ENCODE measurements at regions not wholly inside any gene's neighbourhood (a gene's known extent, or its start where the extent isn't known, plus 50 kb on each side); places are given as distances from the start of the nearest gene placed in this dataset.

GRCh38 chr2:57622009-57622408 lies 424.6 kb upstream of the VRK2 start:
- Histone ChIP-seq H3K4me1 (no peaks in the 10 kb centered on the region), H3K36me3 (no peaks in the 10 kb centered on the region), H3K27ac (no peak overlapping the region), H3K27me3 (no peaks in the 10 kb centered on the region), H3K4me3 (no peak overlapping the region), H3K9me3 (no peaks in the 10 kb centered on the region)
- intact Hi-C loops (cut with DNase I; ENCODE audit: low total_unique reads), result no loop called here
- no peak for DNase-seq
- no peak for TF ChIP-seq CTCF (IDR thresholded peaks at IDR 0.05)

GRCh38 chr2:57656198-57656597 lies 390.4 kb upstream of the VRK2 start:
- H3K36me3 ChIP-seq, result no peaks in the 10 kb centered on the region
- intact Hi-C loops (cut with DNase I; ENCODE audit: low total_unique reads), result no loop called here
- H3K27ac ChIP-seq, result no peak overlapping the region
- DNase-seq, result no peak
- H3K27me3 ChIP-seq, result no peaks in the 10 kb centered on the region
- TF ChIP-seq CTCF (IDR thresholded peaks at IDR 0.05), result no peak
- H3K9me3 ChIP-seq, result peaks cover 0 to 26% (median 14%) of the 10 kb centered on the region in 3 donors
- H3K4me3 ChIP-seq, result no peak overlapping the region
- H3K4me1 ChIP-seq, result no peaks in the 10 kb centered on the region

- H3K27ac ChIP-seq, result no peak overlapping the region
- no peak for TF ChIP-seq CTCF (IDR thresholded peaks at IDR 0.05)
Measured at GRCh38 chr2:57669570-57669969, 377.0 kb upstream of the VRK2 start.

DNA sequence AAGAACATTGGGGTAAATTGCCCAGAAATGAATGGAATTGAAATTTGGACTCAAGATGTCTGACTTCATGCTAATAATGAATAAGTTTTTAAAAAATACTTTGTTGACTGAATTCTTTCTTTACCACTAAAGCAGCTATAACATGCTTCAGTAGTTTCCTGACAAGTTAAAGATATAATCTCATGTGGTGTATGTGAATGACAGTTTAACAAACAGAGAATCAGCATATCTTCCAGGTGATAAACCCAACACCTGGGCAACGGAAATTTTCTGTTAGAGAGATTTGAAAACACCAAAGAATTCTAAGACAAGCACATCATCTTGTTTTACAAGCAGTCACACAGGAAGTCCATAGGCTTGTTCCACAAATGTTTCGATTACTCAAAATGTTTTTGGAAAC lies 372.6 kb upstream of the VRK2 start:
- H3K9me3 ChIP-seq, result no peaks in the 10 kb centered on the region
- no peak overlapping the region for H3K27ac ChIP-seq
- no peaks in the 10 kb centered on the region for H3K36me3 ChIP-seq
- no peaks in the 10 kb centered on the region for H3K4me1 ChIP-seq
- no peak for TF ChIP-seq CTCF (IDR thresholded peaks at IDR 0.05)
- no peak overlapping the region for H3K4me3 ChIP-seq
- intact Hi-C loops (cut with DNase I; ENCODE audit: low total_unique reads), result no loop called here
- no peak for DNase-seq
- no peaks in the 10 kb centered on the region for H3K27me3 ChIP-seq

More at GRCh38 chr2:57669570-57669969, 377.0 kb upstream of the VRK2 start:
- no peaks in the 10 kb centered on the region for H3K9me3 ChIP-seq
- no peaks in the 10 kb centered on the region for H3K4me1 ChIP-seq
- no peaks in the 10 kb centered on the region for H3K36me3 ChIP-seq
- intact Hi-C loops (cut with DNase I; ENCODE audit: low total_unique reads), result no loop called here
- H3K27me3 ChIP-seq, result no peaks in the 10 kb centered on the region
- H3K4me3 ChIP-seq, result no peak overlapping the region
- DNase-seq, result no peak

- no peak overlapping the region for H3K4me3 ChIP-seq
- no peaks in the 10 kb centered on the region for H3K36me3 ChIP-seq
- H3K4me1 ChIP-seq, result no peaks in the 10 kb centered on the region
- no peaks in the 10 kb centered on the region for H3K9me3 ChIP-seq
- no peak for DNase-seq
- H3K27ac ChIP-seq, result no peak overlapping the region
- H3K27me3 ChIP-seq, result no peaks in the 10 kb centered on the region
- no peak for TF ChIP-seq CTCF (IDR thresholded peaks at IDR 0.05)
- intact Hi-C loops (cut with DNase I; ENCODE audit: low total_unique reads), result no loop called here
Measured at GRCh38 chr2:57674743-57675142, 371.9 kb upstream of the VRK2 start.

- H3K27ac ChIP-seq, result no peak overlapping the region
- DNase-seq, result no peak
- H3K9me3 ChIP-seq, result no peaks in the 10 kb centered on the region
- H3K36me3 ChIP-seq, result no peaks in the 10 kb centered on the region
- H3K27me3 ChIP-seq, result no peaks in the 10 kb centered on the region
- TF ChIP-seq CTCF (IDR thresholded peaks at IDR 0.05), result no peak
- no peaks in the 10 kb centered on the region for H3K4me1 ChIP-seq
- intact Hi-C loops (cut with DNase I; ENCODE audit: low total_unique reads), result no loop called here
- no peak overlapping the region for H3K4me3 ChIP-seq
Measured at GRCh38 chr2:57677296-57677695, 369.3 kb upstream of the VRK2 start.

All from tibial artery (tissue), 4 donors.